ENCODE measurements at regions not wholly inside any gene's neighbourhood (a gene's known extent, or its start where the extent isn't known, plus 50 kb on each side); places are given as distances from the start of the nearest gene placed in this dataset.

GRCh38 chr5:54669845-54670244 lies 152.3 kb downstream of the SNX18 start:
- TF ChIP-seq CTCF (IDR thresholded peaks at IDR 0.05; ENCODE audit: insufficient read depth, low read depth, low read length): no peak
- H3K4me3 ChIP-seq (ENCODE audit: low read depth, low read length): no peak overlapping the region
- no peak for DNase-seq (ENCODE audit: low read depth)

GRCh38 chr5:54669285-54669684 lies 151.7 kb downstream of the SNX18 start:
- H3K4me3 ChIP-seq (ENCODE audit: low read depth, low read length): no peak overlapping the region
- TF ChIP-seq CTCF (IDR thresholded peaks at IDR 0.05; ENCODE audit: insufficient read depth, low read depth, low read length): no peak
- DNase-seq (ENCODE audit: low read depth): peak; percentile 67

GRCh38 chr5:54668096-54668495 lies 150.5 kb downstream of the SNX18 start:
- no peak for TF ChIP-seq CTCF (IDR thresholded peaks at IDR 0.05; ENCODE audit: insufficient read depth, low read depth, low read length)
- no peak overlapping the region for H3K4me3 ChIP-seq (ENCODE audit: low read depth, low read length)
- DNase-seq (ENCODE audit: low read depth): no peak

DNA sequence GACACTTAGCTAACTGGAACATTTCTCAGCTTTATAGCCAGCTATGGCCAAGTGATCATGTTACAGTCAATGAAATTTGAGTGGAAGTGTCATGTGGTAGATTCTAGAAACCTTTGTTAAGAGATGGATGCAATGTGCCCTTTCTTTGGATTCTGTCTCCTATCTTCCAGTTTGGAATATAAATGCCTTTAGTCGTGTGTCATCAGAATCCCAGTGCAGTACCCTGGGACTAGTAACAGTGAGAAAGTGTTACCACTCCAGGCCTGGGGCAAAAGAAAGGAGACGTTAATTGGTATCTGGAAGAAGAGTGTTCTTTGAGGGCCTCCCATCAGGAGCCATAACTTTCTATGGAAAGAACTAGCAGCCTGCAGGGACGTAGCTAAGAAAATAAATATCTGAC lies 149.6 kb downstream of the SNX18 start:
- no peak for DNase-seq (ENCODE audit: low read depth)
- H3K4me3 ChIP-seq (ENCODE audit: low read depth, low read length): no peak overlapping the region
- no peak for TF ChIP-seq CTCF (IDR thresholded peaks at IDR 0.05; ENCODE audit: insufficient read depth, low read depth, low read length)

- DNase-seq (ENCODE audit: low read depth): peak; percentile 77
- no peak for TF ChIP-seq CTCF (IDR thresholded peaks at IDR 0.05; ENCODE audit: insufficient read depth, low read depth, low read length)
- no peak overlapping the region for H3K4me3 ChIP-seq (ENCODE audit: low read depth, low read length)
Observed at GRCh38 chr5:54663866-54664265, 146.3 kb downstream of the SNX18 start.

DNA sequence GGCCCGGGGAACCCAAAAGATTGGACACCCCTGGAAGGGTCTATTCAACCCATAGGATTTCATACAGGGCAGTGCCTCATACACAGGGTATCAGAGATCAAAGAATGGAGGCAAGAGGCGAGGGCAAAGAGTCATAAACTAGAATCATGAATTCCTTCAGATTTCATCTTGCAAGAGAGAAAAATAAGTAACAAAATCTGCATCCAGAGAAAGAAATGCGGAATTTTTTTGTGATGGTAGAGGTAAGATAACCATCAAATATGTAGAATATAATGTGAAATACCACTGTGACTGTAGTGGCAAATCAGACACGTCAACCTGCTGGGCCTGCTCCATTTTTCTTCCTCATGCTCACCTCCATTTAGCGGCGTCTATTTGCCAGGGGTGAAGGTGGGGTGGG lies 143.6 kb downstream of the SNX18 start:
- H3K4me3 ChIP-seq (ENCODE audit: low read depth, low read length): no peak overlapping the region
- DNase-seq (ENCODE audit: low read depth): no peak
- no peak for TF ChIP-seq CTCF (IDR thresholded peaks at IDR 0.05; ENCODE audit: insufficient read depth, low read depth, low read length)

GRCh38 chr5:54659700-54660131 lies 142.2 kb downstream of the SNX18 start:
- H3K4me3 ChIP-seq (ENCODE audit: low read depth, low read length): no peak overlapping the region
- no peak for TF ChIP-seq CTCF (IDR thresholded peaks at IDR 0.05; ENCODE audit: insufficient read depth, low read depth, low read length)
- DNase-seq (ENCODE audit: low read depth): no peak
